Tibial nerve (tissue), 4 donors: ENCODE measurements at regions not wholly inside any gene's neighbourhood (a gene's known extent, or its start where the extent isn't known, plus 50 kb on each side); places are given as distances from the start of the nearest gene placed in this dataset.

Experiments used
- DNase-seq, 2 donors: peaks; one replicate each; pipeline ENCODE4 v3.0.0-alpha.2; 2019; ENCODE audit warnings: low spot score in 2 of 2
- H3K27ac ChIP-seq, 4 donors: fragments of 200-600 bp; sonication (generic) in 3 of 4; one replicate each; pipeline ENCODE4 v1.5.1; 2017 to 2019; ENCODE audit warnings: mild to moderate bottlenecking in 1 of 4
- H3K27me3 ChIP-seq, 2 donors: fragments of 200-600 bp; sonication (generic) in 1 of 2; one replicate each; pipeline versions ENCODE4 v1.5.1 to v1.6.0; 2017 to 2019
- H3K36me3 ChIP-seq, 3 donors: fragments of 200-600 bp; sonication (generic); one replicate each; pipeline ENCODE4 v1.5.1; 2018 to 2019
- H3K4me1 ChIP-seq, 4 donors: fragments of 200-600 bp; sonication (generic) in 3 of 4; one replicate each; pipeline ENCODE4 v1.5.1; 2017 to 2019
- H3K4me3 ChIP-seq, 4 donors: fragments of 200-600 bp; sonication (generic) in 3 of 4; one replicate each; pipeline ENCODE4 v1.5.1; 2017 to 2019; ENCODE audit warnings: mild to moderate bottlenecking in 1 of 4, moderate library complexity in 1 of 4
- H3K9me3 ChIP-seq, 4 donors: fragments of 200-600 bp; sonication (generic) in 3 of 4; one replicate each; pipeline ENCODE4 v1.5.1; 2017 to 2019
- CTCF ChIP-seq, 5 experiments: fragments of 200-600 bp in 3 of 5; fragments of 450-650 bp in 2 of 5; sonication (generic) in 3 of 5; IDR thresholded peaks; one replicate each; pipeline ENCODE4 v1.5.1; 2016 to 2019; ENCODE audit warnings: antibody characterized with exemption in 5 of 5, mild to moderate bottlenecking in 3 of 5, moderate library complexity in 2 of 5
- EP300 ChIP-seq, 2 donors: sonication (generic); formaldehyde crosslinking; IDR thresholded peaks; one replicate each; pipeline ENCODE4 v1.6.1; 2017; ENCODE audit warnings: antibody characterized with exemption in 2 of 2, mild to moderate bottlenecking in 1 of 2
- POLR2A ChIP-seq, 2 donors: fragments of 450-650 bp; IDR thresholded peaks; one replicate each; pipeline ENCODE4 v1.6.1; 2017; ENCODE audit warnings: antibody characterized with exemption in 2 of 2, mild to moderate bottlenecking in 2 of 2, moderate library complexity in 2 of 2
- whole genome bisulfite sequencing, 2 donors: methylation state at CpG; one replicate each; pipeline ENCODE4 v1.1.5; 2018; 5-methylcytosine and 5-hydroxymethylcytosine counted together

GRCh38 chr1:58144698-58145270 is 401.7 kb downstream of the OMA1 start:
- H3K27me3 ChIP-seq, result no peaks in the 10 kb centered on the region
- H3K36me3 ChIP-seq, result no peaks in the 10 kb centered on the region
- TF ChIP-seq CTCF (IDR thresholded peaks at IDR 0.05) (no peak), POLR2A (IDR thresholded peaks at IDR 0.05) (no peak), EP300 (IDR thresholded peaks at IDR 0.05) (no peak)
- 83 to 85% methylated on average over 5 of the region's 5 CpGs for WGBS, 2 donors
- no peaks in the 10 kb centered on the region for H3K4me1 ChIP-seq
- H3K27ac ChIP-seq, result no peak overlapping the region
- H3K4me3 ChIP-seq, result no peak overlapping the region
- no peaks in the 10 kb centered on the region for H3K9me3 ChIP-seq
- no peak for DNase-seq

GRCh38 chr1:58143972-58144697 is 402.4 kb downstream of the OMA1 start:
- Histone ChIP-seq H3K27ac (no peak overlapping the region), H3K4me1 (no peaks in the 10 kb centered on the region), H3K4me3 (no peak overlapping the region), H3K36me3 (no peaks in the 10 kb centered on the region), H3K27me3 (no peaks in the 10 kb centered on the region), H3K9me3 (no peaks in the 10 kb centered on the region)
- no peak for DNase-seq
- TF ChIP-seq EP300 (IDR thresholded peaks at IDR 0.05), result no peak
- no peak for TF ChIP-seq CTCF (IDR thresholded peaks at IDR 0.05)
- no peak for TF ChIP-seq POLR2A (IDR thresholded peaks at IDR 0.05)
- 44 to 53% methylated on average over 4 of the region's 4 CpGs for WGBS, 2 donors

- TF ChIP-seq POLR2A (IDR thresholded peaks at IDR 0.05) (no peak), CTCF (IDR thresholded peaks at IDR 0.05) (no peak), EP300 (IDR thresholded peaks at IDR 0.05) (no peak)
- WGBS, 2 donors, result 48 to 55% methylated on average over 2 of the region's 2 CpGs
- Histone ChIP-seq H3K4me3 (no peak overlapping the region), H3K9me3 (peaks cover 0 to 12% (median 0%) of the 10 kb centered on the region in 4 donors), H3K36me3 (no peaks in the 10 kb centered on the region), H3K27ac (no peak overlapping the region), H3K4me1 (no peaks in the 10 kb centered on the region), H3K27me3 (no peaks in the 10 kb centered on the region)
- DNase-seq, result no peak
These were observed 410.1 kb downstream of the OMA1 start for GRCh38 chr1:58136387-58136786.

GRCh38 chr1:58135821-58136321 is 410.7 kb downstream of the OMA1 start:
- Histone ChIP-seq H3K27ac (no peak overlapping the region), H3K36me3 (no peaks in the 10 kb centered on the region), H3K27me3 (no peaks in the 10 kb centered on the region), H3K9me3 (peaks cover 0 to 12% (median 0%) of the 10 kb centered on the region in 4 donors), H3K4me1 (no peaks in the 10 kb centered on the region), H3K4me3 (no peak overlapping the region)
- WGBS, 2 donors, result 82 to 86% methylated on average over 3 of the region's 3 CpGs
- TF ChIP-seq EP300 (IDR thresholded peaks at IDR 0.05), result no peak
- no peak for TF ChIP-seq CTCF (IDR thresholded peaks at IDR 0.05)
- TF ChIP-seq POLR2A (IDR thresholded peaks at IDR 0.05), result no peak
- DNase-seq, result no peak

GRCh38 chr1:58133562-58133961 is 413.0 kb downstream of the OMA1 start:
- Histone ChIP-seq H3K9me3 (peaks cover 0 to 12% (median 0%) of the 10 kb centered on the region in 4 donors), H3K27ac (no peak overlapping the region), H3K4me1 (no peaks in the 10 kb centered on the region), H3K36me3 (no peaks in the 10 kb centered on the region), H3K27me3 (no peaks in the 10 kb centered on the region), H3K4me3 (no peak overlapping the region)
- no peak for TF ChIP-seq CTCF (IDR thresholded peaks at IDR 0.05)
- TF ChIP-seq EP300 (IDR thresholded peaks at IDR 0.05), result no peak
- no peak for TF ChIP-seq POLR2A (IDR thresholded peaks at IDR 0.05)
- DNase-seq, result no peak
